ENCODE measurements at regions not wholly inside any gene's neighbourhood (a gene's known extent, or its start where the extent isn't known, plus 50 kb on each side); places are given as distances from the start of the nearest gene placed in this dataset.

- no peak for TF ChIP-seq CTCF (IDR thresholded peaks at IDR 0.05)
- H3K27ac ChIP-seq: peak overlapping the region; percentile 50 to 73
- H3K4me3 ChIP-seq: no peak overlapping the region
- no peak for DNase-seq (ENCODE audit: low spot score)
These were observed 187.5 kb upstream of the SLC38A2 start for GRCh38 chr12:46560089-46560488.

- TF ChIP-seq CTCF (IDR thresholded peaks at IDR 0.05): no peak
- Histone ChIP-seq H3K27ac (peak overlapping the region; percentile 50 to 73), H3K4me3 (peak overlapping the region; percentile 28)
- no peak for DNase-seq (ENCODE audit: low spot score)
These were observed 186.7 kb upstream of the SLC38A2 start for GRCh38 chr12:46559311-46559710.

- peak overlapping the region; percentile 50 to 73 for H3K27ac ChIP-seq
These were observed 186.1 kb upstream of the SLC38A2 start for GRCh38 chr12:46558677-46559076.

GRCh38 chr12:46557539-46558373 is 185.2 kb upstream of the SLC38A2 start:
- H3K27ac ChIP-seq: peak overlapping the region; percentile 50 to 73
- no peak for DNase-seq (ENCODE audit: low spot score)
- no peak overlapping the region for H3K4me3 ChIP-seq
- TF ChIP-seq CTCF (IDR thresholded peaks at IDR 0.05): no peak

More at GRCh38 chr12:46558677-46559076, 186.1 kb upstream of the SLC38A2 start:
- no peak for TF ChIP-seq CTCF (IDR thresholded peaks at IDR 0.05)
- DNase-seq (ENCODE audit: low spot score): no peak
- peak overlapping the region; percentile 28 for H3K4me3 ChIP-seq

- no peak overlapping the region for H3K4me3 ChIP-seq
- DNase-seq (ENCODE audit: low spot score): no peak
- TF ChIP-seq CTCF (IDR thresholded peaks at IDR 0.05): no peak
- peak overlapping the region; percentile 9 to 30 for H3K27ac ChIP-seq
These were observed 184.4 kb upstream of the SLC38A2 start for GRCh38 chr12:46556819-46557524.

GRCh38 chr12:46556105-46556559 is 183.6 kb upstream of the SLC38A2 start:
- no peak for TF ChIP-seq CTCF (IDR thresholded peaks at IDR 0.05)
- no peak overlapping the region for H3K4me3 ChIP-seq
- H3K27ac ChIP-seq: peak overlapping the region; percentile 24 to 47
- no peak for DNase-seq (ENCODE audit: low spot score)

Data from coronary artery (tissue), 2 donors.